GM20000 (cell line): ENCODE measurements at regions not wholly inside any gene's neighbourhood (a gene's known extent, or its start where the extent isn't known, plus 50 kb on each side); places are given as distances from the start of the nearest gene placed in this dataset.
"Not testable (repeated sequence)": the region's sequence is repeated elsewhere in the genome, so short reads cannot be mapped to it uniquely, and the experiment has no call there.

Experiments used
- DNase-seq: peaks from one replicate; pipeline ENCODE4 v3.0.0; 2012; ENCODE audit warnings: low spot score
- TF ChIP-seq, protein P1 (sequence below): IDR thresholded peaks from 2 replicates; pipeline ENCODE4 v1.5.1; 2012; ENCODE audit warnings: mild to moderate bottlenecking, control low read depth; ENCODE audit errors: extremely low read depth, missing control alignments

DNA sequence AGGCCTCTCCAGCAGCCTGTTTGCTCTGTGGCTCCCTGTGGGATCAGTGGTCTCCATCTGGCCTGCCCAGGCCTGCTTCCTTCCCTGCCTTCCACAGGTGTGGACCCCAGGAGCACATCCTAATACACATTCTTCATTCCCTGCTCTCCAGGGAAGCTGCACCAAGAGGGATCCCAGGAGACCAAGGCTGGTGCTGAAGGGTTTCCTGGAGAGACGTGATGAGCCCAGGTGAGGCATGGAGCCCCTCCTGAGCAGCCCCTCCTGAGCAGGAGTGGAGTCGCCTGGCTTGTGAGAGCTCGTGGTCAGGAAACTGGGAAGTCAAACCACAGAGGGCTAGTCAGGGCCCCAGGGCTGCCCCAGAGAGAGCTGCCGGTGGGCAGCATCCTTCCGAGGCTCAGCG lies 561.4 kb downstream of the MATN1 start:
- TF ChIP-seq, protein P1, sequence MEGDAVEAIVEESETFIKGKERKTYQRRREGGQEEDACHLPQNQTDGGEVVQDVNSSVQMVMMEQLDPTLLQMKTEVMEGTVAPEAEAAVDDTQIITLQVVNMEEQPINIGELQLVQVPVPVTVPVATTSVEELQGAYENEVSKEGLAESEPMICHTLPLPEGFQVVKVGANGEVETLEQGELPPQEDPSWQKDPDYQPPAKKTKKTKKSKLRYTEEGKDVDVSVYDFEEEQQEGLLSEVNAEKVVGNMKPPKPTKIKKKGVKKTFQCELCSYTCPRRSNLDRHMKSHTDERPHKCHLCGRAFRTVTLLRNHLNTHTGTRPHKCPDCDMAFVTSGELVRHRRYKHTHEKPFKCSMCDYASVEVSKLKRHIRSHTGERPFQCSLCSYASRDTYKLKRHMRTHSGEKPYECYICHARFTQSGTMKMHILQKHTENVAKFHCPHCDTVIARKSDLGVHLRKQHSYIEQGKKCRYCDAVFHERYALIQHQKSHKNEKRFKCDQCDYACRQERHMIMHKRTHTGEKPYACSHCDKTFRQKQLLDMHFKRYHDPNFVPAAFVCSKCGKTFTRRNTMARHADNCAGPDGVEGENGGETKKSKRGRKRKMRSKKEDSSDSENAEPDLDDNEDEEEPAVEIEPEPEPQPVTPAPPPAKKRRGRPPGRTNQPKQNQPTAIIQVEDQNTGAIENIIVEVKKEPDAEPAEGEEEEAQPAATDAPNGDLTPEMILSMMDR = no peak
- no peak for DNase-seq

DNA sequence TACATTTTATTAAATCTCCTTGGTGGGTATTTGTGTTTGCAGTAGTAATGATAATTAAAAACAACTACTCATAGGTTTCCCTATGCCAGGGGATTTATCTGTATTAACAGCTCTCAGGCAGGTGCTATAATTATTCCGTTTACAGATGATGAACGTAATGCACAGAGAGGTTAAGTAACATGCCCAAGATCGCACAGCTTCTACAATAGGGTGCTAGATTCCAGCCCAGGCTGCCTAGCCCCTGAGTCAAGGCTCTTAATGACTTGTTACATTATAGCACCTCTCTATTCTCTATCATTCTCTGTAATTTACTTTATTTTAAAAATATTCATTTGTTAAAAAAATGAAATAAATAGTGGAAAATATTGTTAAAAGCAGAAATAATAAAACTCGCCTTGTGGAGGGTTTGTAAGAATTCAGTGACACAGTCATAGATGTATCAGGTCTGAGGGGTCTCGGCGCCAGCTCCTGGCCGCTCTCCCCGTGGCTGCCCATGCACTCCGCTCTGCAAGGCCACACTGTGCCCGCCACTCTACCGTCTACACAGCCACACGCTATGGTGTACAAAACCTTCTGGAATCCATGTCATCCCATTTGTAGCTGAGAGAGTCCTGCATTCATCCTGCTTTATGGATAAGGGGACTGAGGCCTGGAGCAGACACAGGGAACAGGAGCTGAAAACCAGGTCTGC lies 562.2 kb downstream of the MATN1 start:
- no peak for DNase-seq
- TF ChIP-seq, protein P1 = no peak

DNA sequence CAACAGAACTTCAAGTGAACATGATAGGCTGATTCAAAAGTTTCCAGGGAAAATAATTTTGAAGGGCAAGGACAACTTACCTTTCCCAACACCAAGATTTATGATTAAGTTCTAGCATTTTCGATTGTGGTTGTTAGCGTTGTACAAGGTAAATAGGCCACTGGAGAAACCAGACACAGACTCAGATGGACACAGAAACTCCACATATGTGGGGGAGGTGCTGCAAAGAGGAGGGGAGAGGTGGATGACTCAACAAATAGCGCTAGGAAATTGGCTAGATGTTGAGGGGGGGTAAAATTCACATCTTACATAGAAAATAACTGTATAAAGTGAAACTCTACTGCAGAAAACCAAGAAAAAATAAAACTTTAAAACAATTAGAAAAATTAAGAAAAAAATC lies 564.4 kb downstream of the MATN1 start:
- TF ChIP-seq, protein P1 = no peak
- DNase-seq = no peak

DNA sequence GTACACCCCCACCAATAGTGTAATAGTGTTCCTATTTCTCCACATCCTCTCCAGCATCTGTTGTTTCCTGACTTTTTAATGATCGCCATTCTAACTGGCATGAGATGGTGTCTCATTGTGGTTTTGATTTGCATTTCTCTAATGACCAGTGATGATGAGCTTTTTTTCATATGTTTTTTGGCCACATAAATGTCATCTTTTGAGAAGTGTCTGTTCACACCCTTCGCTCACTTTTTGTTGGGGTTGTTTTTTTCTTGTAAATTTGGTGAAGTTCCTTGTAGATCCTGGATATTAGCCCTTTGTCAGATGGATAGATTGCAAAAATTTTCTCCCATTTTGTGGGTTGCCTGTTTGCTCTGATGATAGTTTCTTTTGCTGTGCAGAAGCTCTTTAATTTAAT lies 567.7 kb downstream of the MATN1 start:
- not testable (repeated sequence) for DNase-seq

DNA sequence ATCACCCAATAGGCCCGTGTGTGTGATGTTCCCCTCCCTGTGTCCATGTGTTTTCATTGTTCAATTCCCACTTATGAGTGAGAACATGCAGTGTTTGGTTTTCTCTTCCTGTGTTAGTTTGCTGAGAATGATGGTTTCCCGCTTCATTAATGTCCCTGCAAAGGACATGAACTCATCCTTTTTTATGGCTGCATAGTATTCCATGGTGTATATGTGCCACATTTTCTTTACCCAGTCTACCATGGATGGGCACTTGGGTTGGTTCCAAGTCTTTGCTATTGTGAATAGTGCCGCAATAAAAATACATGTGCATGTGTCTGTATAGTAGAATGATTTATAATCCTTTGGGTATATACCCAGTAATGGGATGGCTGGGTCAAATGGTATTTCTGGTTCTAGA lies 568.1 kb downstream of the MATN1 start:
- not testable (repeated sequence) for DNase-seq

DNA sequence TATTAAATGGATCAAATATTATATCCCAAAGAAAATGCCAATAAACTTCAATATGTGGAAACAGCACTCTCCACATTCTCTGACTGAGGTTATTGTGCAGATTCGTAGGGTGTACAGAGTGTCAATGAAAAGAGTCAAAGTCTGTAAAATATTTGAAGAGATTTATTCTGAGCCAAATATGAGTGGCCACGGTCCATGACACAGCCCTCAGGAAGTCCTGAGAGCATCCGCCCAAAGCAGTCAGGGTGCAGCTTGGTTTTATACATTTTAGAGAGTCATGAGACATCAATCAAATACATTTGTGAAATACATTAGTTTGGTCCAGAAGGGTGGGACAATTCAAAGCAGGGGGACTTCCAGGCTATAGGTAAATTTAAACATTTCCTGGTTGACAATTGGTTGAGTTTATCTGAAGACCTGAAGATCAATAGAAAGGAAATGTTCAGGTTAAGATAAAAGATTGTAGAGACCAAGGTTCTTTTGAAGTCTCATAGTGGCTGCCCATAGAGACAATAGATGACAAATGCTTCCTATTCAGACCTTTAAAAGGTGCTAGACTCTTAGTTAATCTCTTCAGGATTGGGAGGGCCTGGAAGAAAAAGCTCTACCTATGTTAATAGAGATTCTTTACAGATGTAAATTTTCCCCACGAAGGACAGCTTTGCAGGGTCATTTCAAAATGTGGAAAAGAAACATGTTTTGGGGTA lies 569.5 kb downstream of the MATN1 start:
- TF ChIP-seq, protein P1 = no peak
- no peak for DNase-seq

DNA sequence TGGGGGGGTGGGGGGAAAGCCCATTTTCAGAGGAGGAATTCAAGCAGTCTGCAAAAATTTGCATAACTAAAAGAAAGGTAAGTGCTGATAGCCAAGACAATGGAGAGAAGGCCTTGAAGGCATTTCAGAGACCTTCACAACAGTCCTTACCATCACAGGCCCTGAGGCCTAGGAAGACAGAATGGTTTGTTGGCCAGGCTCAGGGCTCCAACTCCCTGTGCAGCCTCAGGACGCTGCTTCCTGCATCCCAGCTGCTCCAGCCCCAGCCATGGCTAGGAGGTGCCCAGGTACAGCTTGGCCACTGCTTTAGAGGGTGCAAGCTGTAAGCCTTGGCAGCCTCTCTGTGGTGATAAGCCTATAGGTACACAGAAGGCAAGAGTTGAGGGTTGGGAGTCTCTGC lies 571.6 kb downstream of the MATN1 start:
- TF ChIP-seq, protein P1 = no peak
- DNase-seq = no peak

DNA sequence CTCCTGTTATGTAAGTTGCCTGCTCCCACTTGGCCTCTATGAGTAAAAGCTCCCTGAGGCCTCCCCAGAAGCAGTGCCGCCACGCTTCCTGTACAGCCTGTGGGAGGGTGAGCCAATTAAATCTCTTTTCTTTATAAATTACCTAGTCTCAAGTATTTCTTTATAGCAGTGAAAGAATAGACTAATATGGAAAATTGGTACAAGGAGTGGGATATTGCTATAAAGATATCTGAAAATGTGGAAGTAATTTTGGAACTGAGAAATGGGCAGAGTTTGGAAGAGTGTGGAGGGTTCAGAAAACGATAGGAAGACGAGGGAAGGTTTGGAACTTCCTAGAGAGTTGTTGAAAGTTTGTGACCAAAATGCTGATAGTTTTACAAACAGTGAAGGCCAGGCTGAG lies 572.3 kb downstream of the MATN1 start:
- TF ChIP-seq, protein P1 = no peak
- DNase-seq = no peak
